Midbrain (tissue), 1 donor: ENCODE measurements at regions not wholly inside any gene's neighbourhood (a gene's known extent, or its start where the extent isn't known, plus 50 kb on each side); places are given as distances from the start of the nearest gene placed in this dataset.

ENCODE experiments used
- DNase-seq: peaks from one replicate; lab custom pipeline; 2025; lab: John Stamatoyannopoulos, UW

DNA sequence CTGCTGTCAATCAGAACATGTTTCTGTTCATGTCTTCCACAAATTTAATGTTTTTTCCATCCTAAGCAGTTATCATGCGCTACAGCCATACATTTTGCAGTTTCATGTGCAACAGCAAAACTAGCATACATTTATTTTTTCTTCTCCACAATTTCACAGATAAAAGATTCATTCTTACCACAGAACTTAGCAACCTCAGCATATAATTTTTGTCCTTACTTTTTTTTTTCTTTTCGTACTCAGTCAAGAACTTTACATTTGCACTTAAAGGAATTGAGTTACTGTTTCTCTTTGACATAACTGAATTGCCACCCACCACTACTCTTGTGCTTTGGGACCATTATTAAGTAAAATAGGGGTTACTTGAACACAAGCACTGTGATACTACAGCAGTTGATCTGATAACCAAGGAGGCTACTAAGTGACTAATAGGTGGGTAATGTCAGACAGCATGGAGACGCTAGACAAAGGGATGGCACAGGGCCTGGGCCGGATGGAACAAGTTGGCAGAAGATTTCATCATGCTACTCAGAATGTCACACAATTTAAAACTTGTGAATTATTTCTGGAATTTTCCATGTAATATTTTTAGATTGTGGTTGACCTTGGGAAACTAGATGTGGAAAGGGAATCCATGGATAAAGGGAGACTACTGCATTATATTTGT, 50.2 kb upstream of the LHX8 start:
- DNase-seq: no peak
